HepG2 (cell line): ENCODE measurements at regions not wholly inside any gene's neighbourhood (a gene's known extent, or its start where the extent isn't known, plus 50 kb on each side); places are given as distances from the start of the nearest gene placed in this dataset.

Source experiments
- ATAC-seq: fragments of 200-7000 bp; cut with Tn5 transposase; 3 replicates; pipeline ENCODE4 v1.9.1; 2020; ENCODE audit warnings: mild to moderate bottlenecking, moderate library complexity
- BruUV-seq: library from RNA; stranded (reverse); fragments of 400-500 nt; replicated peaks from 2 replicates; lab custom pipeline; 2021; lab: Mats Ljungman, UMichigan
- CTCF ChIA-PET: fragments of 300-600 bp; formaldehyde crosslinking; extraction: SDS; loops from one replicate; lab custom pipeline; 2021; ENCODE audit warnings: low total read pairs, inconsistent platforms, low intra/inter-chr PET ratio; lab: Yijun Ruan, JAX
- POLR2A ChIA-PET: fragments of 350-600 bp; sonication (Branson Sonifier 250); formaldehyde crosslinking; loops from one replicate; lab custom pipeline; 2020; ENCODE audit warnings: antibody characterized with exemption, inconsistent platforms; lab: Yijun Ruan, JAX
- DNase-seq: peaks from one replicate; pipeline ENCODE4 v3.0.0-alpha.2; 2015; ENCODE audit warnings: low spot score
- FAIRE-seq: peaks from 3 replicates; lab custom pipeline; 2011; peaks lifted over from hg19 to GRCh38; lab: Jason Lieb, UNC
- H2AFZ ChIP-seq: one replicate; pipeline ENCODE4 v1.6.1; 2011; ENCODE audit warnings: low read length, inconsistent platforms
- H3K27ac ChIP-seq: fragments of 300-600 bp; 3 replicates; pipeline ENCODE4 v1.8.0; 2011; ENCODE audit warnings: mixed run types, mild to moderate bottlenecking, mixed read lengths, low read length, inconsistent platforms; ENCODE audit not compliant: insufficient read depth; ENCODE audit errors: extremely low read length
- H3K27me3 ChIP-seq, 2 experiments: fragments of 200-600 bp in 1 of 2; 2 replicates in 1 of 2; 3 replicates in 1 of 2; pipeline versions ENCODE4 v1.6.0 to v1.8.0; 2011; ENCODE audit warnings: low read length in 2 of 2, mild to moderate bottlenecking in 2 of 2, moderate library complexity in 2 of 2, inconsistent platforms in 1 of 2; ENCODE audit not compliant: insufficient read depth in 2 of 2, control insufficient read depth in 1 of 2
- H3K36me3 ChIP-seq, 2 experiments: fragments of 200-600 bp in 1 of 2; replicated peaks in 1 of 2; 2 replicates in 1 of 2; 3 replicates in 1 of 2; pipeline versions ENCODE4 v1.5.1 to v1.8.0; 2011; ENCODE audit warnings: low read length in 2 of 2, inconsistent platforms in 1 of 2; ENCODE audit not compliant: insufficient read depth in 2 of 2, control insufficient read depth in 1 of 2
- H3K4me1 ChIP-seq: 2 replicates; pipeline ENCODE4 v1.5.1; 2012; ENCODE audit warnings: low read length, inconsistent platforms; ENCODE audit not compliant: insufficient read depth
- H3K4me2 ChIP-seq: 2 replicates; pipeline ENCODE4 v1.6.0; 2011; ENCODE audit warnings: low read depth, low read length, inconsistent platforms
- H3K4me3 ChIP-seq, 3 experiments: fragments of 200-600 bp in 1 of 3; sonication (generic), shearing (Covaris generic) in 1 of 3; replicated peaks in 1 of 3; 2 replicates each; pipeline ENCODE4 v1.5.1; 2011 to 2016; ENCODE audit warnings: low read length in 3 of 3, inconsistent platforms in 2 of 3, low read depth in 2 of 3, mild to moderate bottlenecking in 2 of 3, control low read depth in 1 of 3, mixed read lengths in 1 of 3; ENCODE audit not compliant: insufficient read depth in 1 of 3
- H3K79me2 ChIP-seq: one replicate; pipeline ENCODE4 v1.6.1; 2011; ENCODE audit warnings: low read length, inconsistent platforms; ENCODE audit not compliant: insufficient read depth
- H3K9ac ChIP-seq: 2 replicates; pipeline ENCODE4 v1.6.0; 2011; ENCODE audit warnings: mild to moderate bottlenecking, low read depth, low read length, inconsistent platforms; ENCODE audit not compliant: insufficient read depth
- H3K9me3 ChIP-seq: 2 replicates; pipeline ENCODE4 v1.5.1; 2012; ENCODE audit warnings: mild to moderate bottlenecking, low read length
- H4K20me1 ChIP-seq: 2 replicates; pipeline ENCODE4 v1.6.0; 2011; ENCODE audit warnings: inconsistent platforms, mild to moderate bottlenecking, low read length, moderate library complexity; ENCODE audit not compliant: insufficient read depth
- GATA4 ChIP-seq: sonication (generic); IDR thresholded peaks from 2 replicates; pipeline ENCODE4 v1.6.1; 2016; ENCODE audit warnings: antibody characterized with exemption, low read depth, borderline replicate concordance
- KLF15 ChIP-seq: sonication (generic); formaldehyde crosslinking; IDR thresholded peaks from 2 replicates; pipeline ENCODE4 v1.8.1; 2023; ENCODE audit warnings: borderline replicate concordance, mild to moderate bottlenecking, inconsistent platforms, missing genetic modification reagents, mixed read lengths
- NKX3-1 ChIP-seq: sonication (generic); formaldehyde crosslinking; IDR thresholded peaks from 2 replicates; pipeline ENCODE4 v1.5.0; 2020; ENCODE audit warnings: missing genetic modification reagents
- ZBTB42 ChIP-seq: sonication (generic); formaldehyde crosslinking; IDR thresholded peaks from 2 replicates; pipeline ENCODE4 v1.5.0; 2020; ENCODE audit warnings: mild to moderate bottlenecking, missing genetic modification reagents
- ZNF432 ChIP-seq: sonication (generic); formaldehyde crosslinking; IDR thresholded peaks from 2 replicates; pipeline ENCODE4 v1.5.0; 2020; ENCODE audit warnings: missing genetic modification reagents, mild to moderate bottlenecking, borderline replicate concordance
- ZSCAN12 ChIP-seq: sonication (generic); formaldehyde crosslinking; IDR thresholded peaks from 2 replicates; pipeline ENCODE4 v1.9.0; 2021; ENCODE audit warnings: mild to moderate bottlenecking, missing genetic modification reagents
- WGBS: methylation state at CpG from one replicate; pipeline ENCODE4 v1.1.6; 2017; ENCODE audit warnings: low lambda C conversion rate; 5-methylcytosine and 5-hydroxymethylcytosine counted together
- in situ Hi-C: cut with HindIII; loops from 2 replicates; pipeline ENCODE4 v1.10.0; 2017; ENCODE audit warnings: low pct_unique_long_range_greater_than_20kb; ENCODE audit not compliant: extremely low pct_ligation_motif_present
- intact Hi-C: fragments of 100-400 bp; cut with micrococcal nuclease; formaldehyde crosslinking; loops from one replicate; pipeline ENCODE4 v1.10.0; 2022; ENCODE audit not compliant: unreplicated experiment
- TF ChIP-seq, protein P1 (sequence below): sonication (generic); formaldehyde crosslinking; IDR thresholded peaks from 2 replicates; pipeline ENCODE4 v1.8.0; 2022; ENCODE audit warnings: missing genetic modification reagents, mild to moderate bottlenecking, borderline replicate concordance

GRCh38 chr10:83229991-83230390 is 909.3 kb upstream of the GHITM start (continued):
- no peak for TF ChIP-seq ZBTB42 (CRISPR knock-in tag)
- TF ChIP-seq NKX3-1 (CRISPR knock-in tag) = no peak
- TF ChIP-seq GATA4 = no peak

DNA sequence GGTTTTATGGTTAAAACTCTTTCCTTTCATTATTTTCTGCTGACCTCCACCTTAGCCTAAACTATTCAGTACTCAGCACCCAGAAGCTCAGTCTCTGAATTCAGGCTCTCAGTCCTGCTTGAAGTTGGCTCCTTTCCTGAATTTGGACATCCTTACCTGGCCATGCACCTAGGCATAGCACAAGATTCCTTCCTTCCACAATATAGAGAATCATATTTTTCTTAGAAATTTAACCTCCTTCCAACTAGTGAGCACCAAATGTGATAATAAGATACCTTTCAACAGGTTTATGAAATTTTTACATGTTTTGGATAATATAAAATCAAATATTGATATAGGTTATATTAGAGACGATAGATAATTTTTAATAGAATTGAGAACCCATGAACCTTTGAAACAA is 905.6 kb upstream of the GHITM start:
- no peak overlapping the region for H3K27ac ChIP-seq
- H3K27me3 ChIP-seq = no peaks in the 10 kb centered on the region
- no TSS peak for BruUV-seq
- H3K4me1 ChIP-seq = no peaks in the 10 kb centered on the region
- DNase-seq = no peak
- H2AFZ ChIP-seq = no peak overlapping the region
- WGBS = 2% methylated on average over 1 of the region's 1 CpG
- no peak overlapping the region for H3K9ac ChIP-seq
- POLR2A ChIA-PET = no interaction called here
- in situ Hi-C loops = no loop called here
- intact Hi-C loops = no loop called here
- no peak for ATAC-seq
- no peak for FAIRE-seq
- H4K20me1 ChIP-seq = no peaks in the 10 kb centered on the region
- peaks cover 39% of the 10 kb centered on the region for H3K9me3 ChIP-seq
- no peaks in the 10 kb centered on the region for H3K79me2 ChIP-seq
- H3K4me2 ChIP-seq = no peak overlapping the region
- CTCF ChIA-PET = no interaction called here
- TF ChIP-seq ZNF432 (CRISPR knock-in tag) = no peak
- TF ChIP-seq, protein P1, sequence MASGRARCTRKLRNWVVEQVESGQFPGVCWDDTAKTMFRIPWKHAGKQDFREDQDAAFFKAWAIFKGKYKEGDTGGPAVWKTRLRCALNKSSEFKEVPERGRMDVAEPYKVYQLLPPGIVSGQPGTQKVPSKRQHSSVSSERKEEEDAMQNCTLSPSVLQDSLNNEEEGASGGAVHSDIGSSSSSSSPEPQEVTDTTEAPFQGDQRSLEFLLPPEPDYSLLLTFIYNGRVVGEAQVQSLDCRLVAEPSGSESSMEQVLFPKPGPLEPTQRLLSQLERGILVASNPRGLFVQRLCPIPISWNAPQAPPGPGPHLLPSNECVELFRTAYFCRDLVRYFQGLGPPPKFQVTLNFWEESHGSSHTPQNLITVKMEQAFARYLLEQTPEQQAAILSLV (CRISPR knock-in tag) = no peak
- no peak for TF ChIP-seq KLF15 (CRISPR knock-in tag)
- TF ChIP-seq ZSCAN12 (CRISPR knock-in tag) = no peak
- TF ChIP-seq, all 625 proteins: peak for 0
- Histone ChIP-seq H3K36me3 (no peaks in the 10 kb centered on the region), H3K4me3 (no peak overlapping the region)
